PC-3 (cell line): ENCODE measurements at regions not wholly inside any gene's neighbourhood (a gene's known extent, or its start where the extent isn't known, plus 50 kb on each side); places are given as distances from the start of the nearest gene placed in this dataset.

Source experiments
- CTCF ChIP-seq: fragments of 300-600 bp; sonication (generic); conservative IDR thresholded peaks from 2 replicates; pipeline ENCODE4 v1.5.1; 2017; ENCODE audit warnings: antibody characterized with exemption, low read depth, mild to moderate bottlenecking, low read length
- EZH2 ChIP-seq: fragments of 300-600 bp; sonication (generic); IDR thresholded peaks from one replicate; pipeline ENCODE4 v1.6.1; 2017; ENCODE audit warnings: antibody characterized with exemption, mild to moderate bottlenecking, low read length; ENCODE audit not compliant: unreplicated experiment
- EZH2phosphoT487 ChIP-seq: fragments of 300-600 bp; sonication (generic); IDR thresholded peaks from 2 replicates; pipeline ENCODE4 v1.6.1; 2018; ENCODE audit warnings: mild to moderate bottlenecking, antibody characterized with exemption, low read length, borderline replicate concordance

DNA sequence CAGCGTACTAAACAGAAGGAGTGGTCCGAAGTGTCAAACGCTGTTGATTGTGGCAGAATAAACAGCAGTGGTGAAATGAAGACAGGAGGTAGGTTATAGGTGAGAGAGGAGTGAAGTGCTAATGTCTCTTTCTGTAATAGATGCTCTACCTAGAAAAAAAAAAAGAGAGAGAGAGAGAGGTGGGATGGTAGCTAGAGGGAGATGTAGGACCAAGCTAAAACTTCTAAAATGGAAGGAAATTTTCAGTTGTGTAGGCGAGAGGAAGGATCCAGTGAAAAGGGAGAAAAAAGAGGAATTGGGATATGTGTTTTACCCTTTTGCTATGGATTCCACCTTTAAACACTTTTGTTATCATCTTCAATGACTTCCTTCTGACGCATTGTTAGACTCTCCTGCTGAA lies 126.5 kb upstream of the BMP2 start:
- no peak for TF ChIP-seq EZH2
- TF ChIP-seq CTCF: peak; percentile 37
- no peak for TF ChIP-seq EZH2phosphoT487
